Skin epidermis (tissue), 12 donors: ENCODE measurements at regions not wholly inside any gene's neighbourhood (a gene's known extent, or its start where the extent isn't known, plus 50 kb on each side); places are given as distances from the start of the nearest gene placed in this dataset.

Experiments
- H3K27ac ChIP-seq, 21 experiments: fragments of 200-600 bp; sonication (generic) in 11 of 21; one replicate each; pipeline ENCODE4 v1.5.0; 2020; ENCODE audit warnings: mild to moderate bottlenecking in 3 of 21, inconsistent platforms in 2 of 21, moderate library complexity in 2 of 21
- H3K4me3 ChIP-seq, 7 experiments: fragments of 200-600 bp; sonication (generic) in 2 of 7; one replicate each; pipeline ENCODE4 v1.5.0; 2020; ENCODE audit warnings: inconsistent platforms in 2 of 7, mild to moderate bottlenecking in 2 of 7, moderate library complexity in 1 of 7

GRCh38 chr5:23372177-23372576 is 135.2 kb upstream of the PRDM9 start:
- Histone ChIP-seq H3K4me3 (no peak overlapping the region), H3K27ac (no peak overlapping the region)

- no peak overlapping the region for H3K4me3 ChIP-seq
- H3K27ac ChIP-seq: no peak overlapping the region
These were observed 139.0 kb upstream of the PRDM9 start for GRCh38 chr5:23368393-23368792.

GRCh38 chr5:23367874-23368273 is 139.5 kb upstream of the PRDM9 start:
- Histone ChIP-seq H3K4me3 (no peak overlapping the region), H3K27ac (no peak overlapping the region)

- H3K4me3 ChIP-seq: no peak overlapping the region
- H3K27ac ChIP-seq: no peak overlapping the region
These were observed 154.1 kb upstream of the PRDM9 start for GRCh38 chr5:23353286-23353685.

- Histone ChIP-seq H3K4me3 (no peak overlapping the region), H3K27ac (no peak overlapping the region)
These were observed 155.0 kb upstream of the PRDM9 start for GRCh38 chr5:23352446-23352845.

GRCh38 chr5:23343121-23343520 is 164.3 kb upstream of the PRDM9 start:
- H3K27ac ChIP-seq: no peak overlapping the region
- H3K4me3 ChIP-seq: no peak overlapping the region

GRCh38 chr5:23332650-23333251 is 174.7 kb upstream of the PRDM9 start:
- H3K27ac ChIP-seq: no peak overlapping the region
- no peak overlapping the region for H3K4me3 ChIP-seq

GRCh38 chr5:23330726-23331125 is 176.7 kb upstream of the PRDM9 start:
- H3K27ac ChIP-seq: no peak overlapping the region
- no peak overlapping the region for H3K4me3 ChIP-seq

- no peak overlapping the region for H3K27ac ChIP-seq
These were observed 187.5 kb upstream of the PRDM9 start for GRCh38 chr5:23319901-23320300.

GRCh38 chr5:23318960-23319359 is 188.4 kb upstream of the PRDM9 start:
- H3K27ac ChIP-seq: no peak overlapping the region
- H3K4me3 ChIP-seq: no peak overlapping the region

More at GRCh38 chr5:23319901-23320300, 187.5 kb upstream of the PRDM9 start:
- no peak overlapping the region for H3K4me3 ChIP-seq

GRCh38 chr5:23318166-23318565 is 189.2 kb upstream of the PRDM9 start:
- no peak overlapping the region for H3K4me3 ChIP-seq
- H3K27ac ChIP-seq: no peak overlapping the region

GRCh38 chr5:23316060-23316591 is 191.3 kb upstream of the PRDM9 start:
- no peak overlapping the region for H3K4me3 ChIP-seq
- no peak overlapping the region for H3K27ac ChIP-seq

GRCh38 chr5:23314827-23315226 is 192.6 kb upstream of the PRDM9 start:
- H3K27ac ChIP-seq: no peak overlapping the region
- H3K4me3 ChIP-seq: no peak overlapping the region

GRCh38 chr5:23305055-23305454 is 202.4 kb upstream of the PRDM9 start:
- no peak overlapping the region for H3K27ac ChIP-seq
- no peak overlapping the region for H3K4me3 ChIP-seq

GRCh38 chr5:23303836-23304235 is 203.6 kb upstream of the PRDM9 start:
- Histone ChIP-seq H3K27ac (no peak overlapping the region), H3K4me3 (no peak overlapping the region)

GRCh38 chr5:23303435-23303834 is 204.0 kb upstream of the PRDM9 start:
- H3K27ac ChIP-seq: no peak overlapping the region
- H3K4me3 ChIP-seq: no peak overlapping the region

- Histone ChIP-seq H3K27ac (no peak overlapping the region), H3K4me3 (no peak overlapping the region)
These were observed 205.0 kb upstream of the PRDM9 start for GRCh38 chr5:23302438-23302837.

- no peak overlapping the region for H3K27ac ChIP-seq
- H3K4me3 ChIP-seq: no peak overlapping the region
These were observed 218.2 kb upstream of the PRDM9 start for GRCh38 chr5:23289162-23289561.

GRCh38 chr5:23284656-23285055 is 222.8 kb upstream of the PRDM9 start:
- Histone ChIP-seq H3K27ac (no peak overlapping the region), H3K4me3 (no peak overlapping the region)

GRCh38 chr5:23274171-23274570 is 233.2 kb upstream of the PRDM9 start:
- Histone ChIP-seq H3K27ac (no peak overlapping the region), H3K4me3 (no peak overlapping the region)

GRCh38 chr5:23269981-23270380 is 237.4 kb upstream of the PRDM9 start:
- Histone ChIP-seq H3K27ac (no peak overlapping the region), H3K4me3 (no peak overlapping the region)

- Histone ChIP-seq H3K27ac (no peak overlapping the region), H3K4me3 (no peak overlapping the region)
These were observed 239.3 kb upstream of the PRDM9 start for GRCh38 chr5:23268136-23268535.
